Neural progenitor cell (in vitro differentiated cells): ENCODE measurements at regions not wholly inside any gene's neighbourhood (a gene's known extent, or its start where the extent isn't known, plus 50 kb on each side); places are given as distances from the start of the nearest gene placed in this dataset.

ENCODE experiments used
- DNase-seq: peaks from one replicate; pipeline ENCODE4 v3.0.0-alpha.2; 2016; ENCODE audit warnings: low spot score
- H2AFZ ChIP-seq: fragments of 200-600 bp; sonication (generic); replicated peaks from 2 replicates; pipeline ENCODE4 v1.6.1; 2016; ENCODE audit warnings: antibody characterized with exemption
- H3F3A ChIP-seq: fragments of 200-600 bp; sonication (generic); 2 replicates; pipeline ENCODE4 v1.6.1; 2016; ENCODE audit warnings: antibody characterized with exemption, low read depth
- H3K27ac ChIP-seq: fragments of 200-600 bp; sonication (generic); 2 replicates; pipeline ENCODE4 v1.5.1; 2016; ENCODE audit warnings: mild to moderate bottlenecking
- H3K27me3 ChIP-seq: fragments of 200-600 bp; sonication (generic); 2 replicates; pipeline ENCODE4 v1.6.1; 2016; ENCODE audit warnings: mild to moderate bottlenecking, moderate library complexity
- H3K36me3 ChIP-seq: fragments of 200-600 bp; sonication (generic); 2 replicates; pipeline ENCODE4 v1.5.1; 2016
- H3K4me1 ChIP-seq: fragments of 200-600 bp; sonication (generic); 2 replicates; pipeline ENCODE4 v1.6.1; 2016; ENCODE audit warnings: mixed run types
- H3K4me2 ChIP-seq: fragments of 200-600 bp; sonication (generic); 2 replicates; pipeline ENCODE4 v1.6.1; 2016
- H3K4me3 ChIP-seq: fragments of 200-600 bp; sonication (generic); 2 replicates; pipeline ENCODE4 v1.5.1; 2016
- H3K79me2 ChIP-seq: fragments of 200-600 bp; sonication (generic); 2 replicates; pipeline ENCODE4 v1.6.1; 2016; ENCODE audit warnings: low read depth
- H3K9ac ChIP-seq: fragments of 200-600 bp; sonication (generic); 2 replicates; pipeline ENCODE4 v1.6.1; 2016
- H3K9me3 ChIP-seq: fragments of 200-600 bp; sonication (generic); 2 replicates; pipeline ENCODE4 v1.5.1; 2016; ENCODE audit warnings: low read depth
- H4K20me1 ChIP-seq: fragments of 200-600 bp; sonication (generic); 2 replicates; pipeline ENCODE4 v1.6.1; 2016; ENCODE audit warnings: low read depth
- H3K27ac Mint-ChIP-seq: 3 replicates; pipeline ENCODE4 v1.8.0; 2021; ENCODE audit warnings: mixed read lengths
- H3K27me3 Mint-ChIP-seq: 2 replicates; pipeline ENCODE4 v1.8.0; 2022; ENCODE audit warnings: low read depth, mild to moderate bottlenecking, inconsistent platforms, moderate library complexity, mixed read lengths; ENCODE audit not compliant: insufficient read depth
- H3K36me3 Mint-ChIP-seq: 3 replicates; pipeline ENCODE4 v1.8.0; 2021; ENCODE audit warnings: mixed read lengths
- H3K4me1 Mint-ChIP-seq: 3 replicates; pipeline ENCODE4 v1.8.0; 2021; ENCODE audit warnings: mixed read lengths
- H3K4me3 Mint-ChIP-seq: 3 replicates; pipeline ENCODE4 v1.8.0; 2021; ENCODE audit warnings: mild to moderate bottlenecking, moderate library complexity, mixed read lengths
- H3K9me3 Mint-ChIP-seq: 3 replicates; pipeline ENCODE4 v1.8.0; 2020; ENCODE audit warnings: mixed read lengths
- EZH2 ChIP-seq: fragments of 200-600 bp; sonication (generic); IDR thresholded peaks from 2 replicates; pipeline ENCODE4 v1.6.1; 2017; ENCODE audit warnings: antibody characterized with exemption, mild to moderate bottlenecking, moderate library complexity
- EZH2phosphoT487 ChIP-seq: fragments of 200-600 bp; sonication (generic); IDR thresholded peaks from 2 replicates; pipeline ENCODE4 v1.6.1; 2017; ENCODE audit warnings: antibody characterized with exemption
- TF ChIP-seq, protein P1 (sequence below): fragments of 200-600 bp; sonication (generic); IDR thresholded peaks from 2 replicates; pipeline ENCODE4 v1.5.1; 2017; ENCODE audit warnings: antibody characterized with exemption, mild to moderate bottlenecking

DNA sequence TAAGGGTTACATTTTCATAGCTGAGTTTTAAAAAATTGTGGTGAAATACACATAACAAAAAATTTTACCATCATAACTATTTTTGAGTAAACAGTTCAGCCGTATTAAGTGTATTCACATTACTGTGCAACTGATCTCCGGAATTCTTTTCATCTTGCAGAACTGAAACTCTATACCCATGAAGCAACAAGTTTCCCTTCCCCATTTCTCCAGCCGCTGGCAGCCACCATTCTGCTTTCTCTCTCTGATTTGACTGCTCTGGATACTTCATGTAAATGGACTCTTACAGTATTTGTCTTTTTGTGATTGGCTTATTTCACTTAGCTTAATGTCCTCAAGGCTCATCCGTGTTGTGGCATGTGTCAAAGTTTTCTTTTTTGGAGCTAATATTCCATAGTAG is 341.6 kb downstream of the QKI start:
- H3K4me3 Mint-ChIP-seq: no peak overlapping the region

DNA sequence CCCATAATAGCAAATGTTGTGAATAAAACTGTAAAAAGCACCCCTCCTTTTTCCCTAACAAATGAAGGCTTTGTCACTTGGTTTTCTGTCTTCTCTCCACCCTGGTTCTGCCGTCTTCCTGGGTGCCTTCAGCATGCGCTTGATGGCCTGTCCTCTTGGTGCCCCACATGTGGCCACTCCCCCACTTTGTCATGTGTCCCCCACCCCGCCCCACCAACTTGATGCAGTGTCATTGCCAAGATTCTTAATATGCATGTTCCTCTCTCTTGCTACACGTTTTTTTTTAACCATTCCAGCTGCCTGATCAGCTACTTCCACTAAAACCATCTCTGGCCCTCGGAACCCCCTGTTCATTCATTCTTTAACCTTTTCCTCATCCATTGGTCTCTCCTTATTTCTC is 340.3 kb downstream of the QKI start:
- peaks cover 4% of the 10 kb centered on the region for H3K27me3 Mint-ChIP-seq
- Histone ChIP-seq H3K9ac (no peak overlapping the region), H3K4me2 (no peak overlapping the region)

More for the DNA sequence above, 341.6 kb downstream of the QKI start:
- Histone ChIP-seq H3K4me1 (peaks cover 4% of the 10 kb centered on the region), H3K27ac (no peak overlapping the region), H3F3A (no peaks in the 10 kb centered on the region), H2AFZ (no peak overlapping the region), H3K36me3 (no peaks in the 10 kb centered on the region), H3K79me2 (no peaks in the 10 kb centered on the region), H3K27me3 (no peaks in the 10 kb centered on the region), H3K9ac (no peak overlapping the region), H3K4me3 (no peak overlapping the region), H4K20me1 (no peaks in the 10 kb centered on the region), H3K4me2 (no peak overlapping the region), H3K9me3 (no peaks in the 10 kb centered on the region)
- Mint-ChIP-seq H3K27ac (no peak overlapping the region), H3K27me3 (peaks cover 2% of the 10 kb centered on the region), H3K9me3 (peaks cover 10% of the 10 kb centered on the region), H3K36me3 (peaks cover 2% of the 10 kb centered on the region), H3K4me1 (peaks cover 6% of the 10 kb centered on the region)
- DNase-seq: no peak
- no peak for TF ChIP-seq EZH2phosphoT487
- TF ChIP-seq, protein P1, sequence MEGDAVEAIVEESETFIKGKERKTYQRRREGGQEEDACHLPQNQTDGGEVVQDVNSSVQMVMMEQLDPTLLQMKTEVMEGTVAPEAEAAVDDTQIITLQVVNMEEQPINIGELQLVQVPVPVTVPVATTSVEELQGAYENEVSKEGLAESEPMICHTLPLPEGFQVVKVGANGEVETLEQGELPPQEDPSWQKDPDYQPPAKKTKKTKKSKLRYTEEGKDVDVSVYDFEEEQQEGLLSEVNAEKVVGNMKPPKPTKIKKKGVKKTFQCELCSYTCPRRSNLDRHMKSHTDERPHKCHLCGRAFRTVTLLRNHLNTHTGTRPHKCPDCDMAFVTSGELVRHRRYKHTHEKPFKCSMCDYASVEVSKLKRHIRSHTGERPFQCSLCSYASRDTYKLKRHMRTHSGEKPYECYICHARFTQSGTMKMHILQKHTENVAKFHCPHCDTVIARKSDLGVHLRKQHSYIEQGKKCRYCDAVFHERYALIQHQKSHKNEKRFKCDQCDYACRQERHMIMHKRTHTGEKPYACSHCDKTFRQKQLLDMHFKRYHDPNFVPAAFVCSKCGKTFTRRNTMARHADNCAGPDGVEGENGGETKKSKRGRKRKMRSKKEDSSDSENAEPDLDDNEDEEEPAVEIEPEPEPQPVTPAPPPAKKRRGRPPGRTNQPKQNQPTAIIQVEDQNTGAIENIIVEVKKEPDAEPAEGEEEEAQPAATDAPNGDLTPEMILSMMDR: no peak
- no peak for TF ChIP-seq EZH2

DNA sequence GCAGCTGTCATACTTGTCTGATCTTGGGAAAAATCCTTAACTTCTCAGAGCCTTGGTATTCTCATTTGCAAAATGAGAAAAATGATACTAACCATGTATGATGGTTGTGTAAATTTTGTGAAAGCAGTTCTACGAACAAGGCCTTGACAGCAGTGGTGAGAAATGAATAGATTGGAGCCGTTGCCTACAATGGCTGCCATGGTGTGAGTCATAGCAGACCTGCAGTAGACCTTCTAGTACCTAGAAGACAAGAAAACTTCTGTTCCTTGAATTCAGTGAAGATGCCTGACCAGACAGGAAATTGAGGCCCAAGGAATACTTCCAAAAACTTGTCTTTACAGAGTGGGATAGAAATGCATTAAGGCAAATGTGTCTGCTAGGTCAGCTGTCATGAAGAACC is 338.9 kb downstream of the QKI start:
- H3F3A ChIP-seq: no peaks in the 10 kb centered on the region
- Mint-ChIP-seq H3K4me1 (peaks cover 15% of the 10 kb centered on the region), H3K27me3 (peaks cover 6% of the 10 kb centered on the region), H3K36me3 (peaks cover 2% of the 10 kb centered on the region), H3K9me3 (peaks cover 10% of the 10 kb centered on the region), H3K4me3 (no peak overlapping the region), H3K27ac (no peak overlapping the region)
- no peak overlapping the region for H2AFZ ChIP-seq
- H3K36me3 ChIP-seq: no peaks in the 10 kb centered on the region
- H3K27ac ChIP-seq: no peak overlapping the region
- no peaks in the 10 kb centered on the region for H4K20me1 ChIP-seq
- peaks cover 9% of the 10 kb centered on the region for H3K4me1 ChIP-seq
- no peaks in the 10 kb centered on the region for H3K9me3 ChIP-seq
- TF ChIP-seq, protein P1: no peak
- TF ChIP-seq EZH2 (no peak), EZH2phosphoT487 (no peak)
- H3K9ac ChIP-seq: no peak overlapping the region
- DNase-seq: no peak
- no peaks in the 10 kb centered on the region for H3K27me3 ChIP-seq
- H3K79me2 ChIP-seq: no peaks in the 10 kb centered on the region
- no peak overlapping the region for H3K4me2 ChIP-seq
- H3K4me3 ChIP-seq: no peak overlapping the region

More for the DNA sequence above, 340.3 kb downstream of the QKI start:
- no peaks in the 10 kb centered on the region for H3K36me3 ChIP-seq
- H3F3A ChIP-seq: no peaks in the 10 kb centered on the region
- Mint-ChIP-seq H3K4me1 (peaks cover 15% of the 10 kb centered on the region), H3K9me3 (peaks cover 10% of the 10 kb centered on the region), H3K27ac (no peak overlapping the region), H3K4me3 (no peak overlapping the region), H3K36me3 (peaks cover 2% of the 10 kb centered on the region)
- no peaks in the 10 kb centered on the region for H3K9me3 ChIP-seq
- DNase-seq: no peak
- no peak overlapping the region for H3K4me3 ChIP-seq
- H3K27me3 ChIP-seq: no peaks in the 10 kb centered on the region
- no peaks in the 10 kb centered on the region for H3K79me2 ChIP-seq
- H4K20me1 ChIP-seq: no peaks in the 10 kb centered on the region
- H2AFZ ChIP-seq: no peak overlapping the region
- H3K4me1 ChIP-seq: peaks cover 9% of the 10 kb centered on the region
- H3K27ac ChIP-seq: no peak overlapping the region
- TF ChIP-seq EZH2phosphoT487 (no peak), EZH2 (no peak)

DNA sequence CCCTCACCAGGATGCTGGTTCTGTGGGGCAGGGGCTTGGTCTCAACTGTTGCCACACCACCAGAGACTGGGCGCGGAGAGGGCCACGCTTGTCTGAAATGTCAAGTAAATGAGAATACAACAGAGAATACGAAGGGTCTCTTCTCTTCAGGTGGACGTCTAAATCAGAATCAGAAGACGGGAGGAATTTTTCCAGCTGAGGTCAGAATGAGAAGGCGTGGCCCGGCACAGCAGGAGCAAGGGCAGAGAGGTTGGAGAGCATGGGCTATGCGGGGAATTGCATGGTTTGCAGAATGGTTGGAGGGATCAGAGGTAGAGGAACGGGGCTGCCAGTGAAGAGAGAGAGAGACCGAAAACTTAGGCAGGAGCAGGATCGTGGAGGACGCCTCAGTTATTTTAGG is 337.9 kb downstream of the QKI start:
- H3K27ac ChIP-seq: no peak overlapping the region
- no peaks in the 10 kb centered on the region for H3K27me3 ChIP-seq
- no peaks in the 10 kb centered on the region for H3F3A ChIP-seq
- H2AFZ ChIP-seq: peak overlapping the region; percentile 34
- no peaks in the 10 kb centered on the region for H4K20me1 ChIP-seq
- Mint-ChIP-seq H3K27me3 (peaks cover 6% of the 10 kb centered on the region), H3K9me3 (peaks cover 10% of the 10 kb centered on the region), H3K36me3 (peaks cover 2% of the 10 kb centered on the region), H3K4me1 (peaks cover 15% of the 10 kb centered on the region), H3K27ac (no peak overlapping the region), H3K4me3 (no peak overlapping the region)
- no peak overlapping the region for H3K4me3 ChIP-seq
- no peak overlapping the region for H3K9ac ChIP-seq
- no peaks in the 10 kb centered on the region for H3K79me2 ChIP-seq
- no peaks in the 10 kb centered on the region for H3K9me3 ChIP-seq
- peaks cover 9% of the 10 kb centered on the region for H3K4me1 ChIP-seq
- DNase-seq: no peak
- no peak overlapping the region for H3K4me2 ChIP-seq
- TF ChIP-seq, protein P1: no peak
- TF ChIP-seq EZH2: no peak
- TF ChIP-seq EZH2phosphoT487: no peak
- no peaks in the 10 kb centered on the region for H3K36me3 ChIP-seq
